ENCODE measurements at regions not wholly inside any gene's neighbourhood (a gene's known extent, or its start where the extent isn't known, plus 50 kb on each side); places are given as distances from the start of the nearest gene placed in this dataset.

- Mint-ChIP-seq H3K4me3 (no peak overlapping the region), H3K27me3 (ENCODE audit: low read depth) (no peaks in the 10 kb centered on the region), H3K27ac (no peak overlapping the region), H3K36me3 (ENCODE audit: low read depth) (no peaks in the 10 kb centered on the region), H3K9me3 (no peaks in the 10 kb centered on the region), H3K4me1 (ENCODE audit: low read depth) (no peaks in the 10 kb centered on the region)
- DNase-seq (ENCODE audit: low spot score): no peak
These were observed 659.6 kb downstream of the TMTC2 start for GRCh38 chr12:83346333-83346732.

- Mint-ChIP-seq H3K4me3 (no peak overlapping the region), H3K27me3 (ENCODE audit: low read depth) (no peaks in the 10 kb centered on the region), H3K36me3 (ENCODE audit: low read depth) (no peaks in the 10 kb centered on the region), H3K27ac (no peak overlapping the region), H3K9me3 (no peaks in the 10 kb centered on the region), H3K4me1 (ENCODE audit: low read depth) (no peaks in the 10 kb centered on the region)
- no peak for DNase-seq (ENCODE audit: low spot score)
These were observed 657.1 kb downstream of the TMTC2 start for GRCh38 chr12:83343767-83344166.

GRCh38 chr12:83335748-83336147 lies 649.0 kb downstream of the TMTC2 start:
- Mint-ChIP-seq H3K4me3 (no peak overlapping the region), H3K36me3 (ENCODE audit: low read depth) (no peaks in the 10 kb centered on the region)

GRCh38 chr12:83326666-83327065 lies 640.0 kb downstream of the TMTC2 start:
- Mint-ChIP-seq H3K4me1 (ENCODE audit: low read depth) (no peaks in the 10 kb centered on the region), H3K36me3 (ENCODE audit: low read depth) (no peaks in the 10 kb centered on the region), H3K27me3 (ENCODE audit: low read depth) (no peaks in the 10 kb centered on the region), H3K4me3 (no peak overlapping the region), H3K9me3 (no peaks in the 10 kb centered on the region), H3K27ac (no peak overlapping the region)
- DNase-seq (ENCODE audit: low spot score): no peak

More at GRCh38 chr12:83335748-83336147, 649.0 kb downstream of the TMTC2 start:
- no peaks in the 10 kb centered on the region for H3K27me3 Mint-ChIP-seq (ENCODE audit: low read depth)
- no peak for DNase-seq (ENCODE audit: low spot score)
- H3K9me3 Mint-ChIP-seq: no peaks in the 10 kb centered on the region
- H3K27ac Mint-ChIP-seq: no peak overlapping the region
- H3K4me1 Mint-ChIP-seq (ENCODE audit: low read depth): no peaks in the 10 kb centered on the region

- no peaks in the 10 kb centered on the region for H3K27me3 Mint-ChIP-seq (ENCODE audit: low read depth)
- no peak overlapping the region for H3K27ac Mint-ChIP-seq
- no peaks in the 10 kb centered on the region for H3K4me1 Mint-ChIP-seq (ENCODE audit: low read depth)
- DNase-seq (ENCODE audit: low spot score): no peak
- H3K36me3 Mint-ChIP-seq (ENCODE audit: low read depth): no peaks in the 10 kb centered on the region
- no peak overlapping the region for H3K4me3 Mint-ChIP-seq
- H3K9me3 Mint-ChIP-seq: no peaks in the 10 kb centered on the region
These were observed 637.2 kb downstream of the TMTC2 start for GRCh38 chr12:83323866-83324265.

GRCh38 chr12:83322809-83323208 lies 636.1 kb downstream of the TMTC2 start:
- no peak for DNase-seq (ENCODE audit: low spot score)
- H3K27ac Mint-ChIP-seq: no peak overlapping the region
- H3K27me3 Mint-ChIP-seq (ENCODE audit: low read depth): no peaks in the 10 kb centered on the region

GRCh38 chr12:83321971-83322370 lies 635.3 kb downstream of the TMTC2 start:
- H3K27ac Mint-ChIP-seq: no peak overlapping the region
- no peak overlapping the region for H3K4me3 Mint-ChIP-seq
- no peaks in the 10 kb centered on the region for H3K27me3 Mint-ChIP-seq (ENCODE audit: low read depth)
- no peaks in the 10 kb centered on the region for H3K4me1 Mint-ChIP-seq (ENCODE audit: low read depth)
- no peaks in the 10 kb centered on the region for H3K36me3 Mint-ChIP-seq (ENCODE audit: low read depth)
- no peak for DNase-seq (ENCODE audit: low spot score)
- no peaks in the 10 kb centered on the region for H3K9me3 Mint-ChIP-seq

More at GRCh38 chr12:83322809-83323208, 636.1 kb downstream of the TMTC2 start:
- Mint-ChIP-seq H3K9me3 (no peaks in the 10 kb centered on the region), H3K4me3 (no peak overlapping the region), H3K4me1 (ENCODE audit: low read depth) (no peaks in the 10 kb centered on the region), H3K36me3 (ENCODE audit: low read depth) (no peaks in the 10 kb centered on the region)

GRCh38 chr12:83320350-83320749 lies 633.6 kb downstream of the TMTC2 start:
- DNase-seq (ENCODE audit: low spot score): no peak
- no peaks in the 10 kb centered on the region for H3K9me3 Mint-ChIP-seq
- H3K4me3 Mint-ChIP-seq: no peak overlapping the region
- H3K27me3 Mint-ChIP-seq (ENCODE audit: low read depth): no peaks in the 10 kb centered on the region
- H3K36me3 Mint-ChIP-seq (ENCODE audit: low read depth): no peaks in the 10 kb centered on the region
- no peak overlapping the region for H3K27ac Mint-ChIP-seq
- no peaks in the 10 kb centered on the region for H3K4me1 Mint-ChIP-seq (ENCODE audit: low read depth)

GRCh38 chr12:83318386-83319098 lies 631.8 kb downstream of the TMTC2 start:
- Mint-ChIP-seq H3K4me3 (no peak overlapping the region), H3K4me1 (ENCODE audit: low read depth) (no peaks in the 10 kb centered on the region), H3K36me3 (ENCODE audit: low read depth) (no peaks in the 10 kb centered on the region), H3K27me3 (ENCODE audit: low read depth) (no peaks in the 10 kb centered on the region), H3K27ac (no peak overlapping the region), H3K9me3 (no peaks in the 10 kb centered on the region)
- DNase-seq (ENCODE audit: low spot score): no peak

GRCh38 chr12:83317595-83317994 lies 630.9 kb downstream of the TMTC2 start:
- Mint-ChIP-seq H3K27ac (no peak overlapping the region), H3K36me3 (ENCODE audit: low read depth) (no peaks in the 10 kb centered on the region)

GRCh38 chr12:83313827-83314226 lies 627.1 kb downstream of the TMTC2 start:
- DNase-seq (ENCODE audit: low spot score): no peak
- Mint-ChIP-seq H3K4me3 (no peak overlapping the region), H3K9me3 (no peaks in the 10 kb centered on the region), H3K27me3 (ENCODE audit: low read depth) (no peaks in the 10 kb centered on the region), H3K36me3 (ENCODE audit: low read depth) (no peaks in the 10 kb centered on the region), H3K4me1 (ENCODE audit: low read depth) (no peaks in the 10 kb centered on the region), H3K27ac (no peak overlapping the region)

More at GRCh38 chr12:83317595-83317994, 630.9 kb downstream of the TMTC2 start:
- Mint-ChIP-seq H3K4me3 (no peak overlapping the region), H3K4me1 (ENCODE audit: low read depth) (no peaks in the 10 kb centered on the region), H3K9me3 (no peaks in the 10 kb centered on the region), H3K27me3 (ENCODE audit: low read depth) (no peaks in the 10 kb centered on the region)
- no peak for DNase-seq (ENCODE audit: low spot score)

- Mint-ChIP-seq H3K4me3 (no peak overlapping the region), H3K27ac (no peak overlapping the region), H3K27me3 (ENCODE audit: low read depth) (no peaks in the 10 kb centered on the region), H3K9me3 (no peaks in the 10 kb centered on the region), H3K4me1 (ENCODE audit: low read depth) (no peaks in the 10 kb centered on the region), H3K36me3 (ENCODE audit: low read depth) (no peaks in the 10 kb centered on the region)
- DNase-seq (ENCODE audit: low spot score): no peak
These were observed 626.6 kb downstream of the TMTC2 start for GRCh38 chr12:83313322-83313721.

GRCh38 chr12:83276904-83277303 lies 590.2 kb downstream of the TMTC2 start:
- Mint-ChIP-seq H3K4me1 (ENCODE audit: low read depth) (no peaks in the 10 kb centered on the region), H3K36me3 (ENCODE audit: low read depth) (no peaks in the 10 kb centered on the region), H3K27ac (no peak overlapping the region), H3K9me3 (peaks cover 7% of the 10 kb centered on the region), H3K27me3 (ENCODE audit: low read depth) (no peaks in the 10 kb centered on the region), H3K4me3 (no peak overlapping the region)
- DNase-seq (ENCODE audit: low spot score): no peak

- Mint-ChIP-seq H3K9me3 (peaks cover 18% of the 10 kb centered on the region), H3K27ac (no peak overlapping the region), H3K4me3 (no peak overlapping the region), H3K27me3 (ENCODE audit: low read depth) (no peaks in the 10 kb centered on the region), H3K36me3 (ENCODE audit: low read depth) (no peaks in the 10 kb centered on the region), H3K4me1 (ENCODE audit: low read depth) (no peaks in the 10 kb centered on the region)
- no peak for DNase-seq (ENCODE audit: low spot score)
These were observed 584.5 kb downstream of the TMTC2 start for GRCh38 chr12:83271201-83271600.

- Mint-ChIP-seq H3K27ac (no peak overlapping the region), H3K4me1 (ENCODE audit: low read depth) (no peaks in the 10 kb centered on the region), H3K36me3 (ENCODE audit: low read depth) (no peaks in the 10 kb centered on the region), H3K9me3 (peaks cover 13% of the 10 kb centered on the region), H3K27me3 (ENCODE audit: low read depth) (no peaks in the 10 kb centered on the region), H3K4me3 (no peak overlapping the region)
- DNase-seq (ENCODE audit: low spot score): no peak
These were observed 579.1 kb downstream of the TMTC2 start for GRCh38 chr12:83265808-83266207.
